ENCODE measurements at regions not wholly inside any gene's neighbourhood (a gene's known extent, or its start where the extent isn't known, plus 50 kb on each side); places are given as distances from the start of the nearest gene placed in this dataset.

DNA sequence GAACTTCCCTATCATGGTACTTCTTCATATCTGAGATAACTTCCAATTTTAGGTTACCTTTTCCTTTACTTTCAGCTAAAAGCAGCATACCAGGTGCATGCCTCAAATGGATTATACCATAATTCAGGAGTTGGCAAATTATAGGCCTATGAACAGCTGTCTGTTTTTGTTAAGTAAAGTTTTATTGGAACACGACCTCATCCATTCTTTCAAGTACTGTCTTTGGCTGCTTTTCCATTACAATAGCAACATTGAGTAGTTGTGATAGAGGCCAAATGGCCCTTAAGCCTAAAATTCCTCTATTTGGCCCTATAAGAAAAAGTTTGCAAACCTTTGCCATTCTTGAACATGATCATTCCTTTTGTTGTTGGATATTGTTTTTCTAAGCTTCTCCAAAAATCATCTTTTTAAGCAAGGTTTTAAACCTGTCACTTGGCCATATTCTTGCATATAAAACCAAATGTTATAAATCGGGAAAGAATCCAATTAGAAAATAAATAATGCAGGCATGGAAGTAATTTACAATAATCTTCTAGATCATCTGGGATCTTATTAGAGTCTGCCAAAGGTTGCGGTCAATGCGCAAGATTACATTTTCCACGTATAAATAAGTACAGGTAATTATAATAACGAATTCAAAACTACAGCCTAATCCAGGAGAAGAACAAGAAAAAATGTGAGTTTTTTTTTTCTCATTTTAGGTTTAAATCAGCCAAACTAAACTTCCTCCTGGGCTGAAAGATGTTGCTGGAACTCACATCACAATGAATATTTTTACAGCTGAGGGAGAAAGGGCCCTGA lies 226.5 kb upstream of the ANKRD55 start:
- TF ChIP-seq, protein P1, sequence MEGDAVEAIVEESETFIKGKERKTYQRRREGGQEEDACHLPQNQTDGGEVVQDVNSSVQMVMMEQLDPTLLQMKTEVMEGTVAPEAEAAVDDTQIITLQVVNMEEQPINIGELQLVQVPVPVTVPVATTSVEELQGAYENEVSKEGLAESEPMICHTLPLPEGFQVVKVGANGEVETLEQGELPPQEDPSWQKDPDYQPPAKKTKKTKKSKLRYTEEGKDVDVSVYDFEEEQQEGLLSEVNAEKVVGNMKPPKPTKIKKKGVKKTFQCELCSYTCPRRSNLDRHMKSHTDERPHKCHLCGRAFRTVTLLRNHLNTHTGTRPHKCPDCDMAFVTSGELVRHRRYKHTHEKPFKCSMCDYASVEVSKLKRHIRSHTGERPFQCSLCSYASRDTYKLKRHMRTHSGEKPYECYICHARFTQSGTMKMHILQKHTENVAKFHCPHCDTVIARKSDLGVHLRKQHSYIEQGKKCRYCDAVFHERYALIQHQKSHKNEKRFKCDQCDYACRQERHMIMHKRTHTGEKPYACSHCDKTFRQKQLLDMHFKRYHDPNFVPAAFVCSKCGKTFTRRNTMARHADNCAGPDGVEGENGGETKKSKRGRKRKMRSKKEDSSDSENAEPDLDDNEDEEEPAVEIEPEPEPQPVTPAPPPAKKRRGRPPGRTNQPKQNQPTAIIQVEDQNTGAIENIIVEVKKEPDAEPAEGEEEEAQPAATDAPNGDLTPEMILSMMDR (conservative IDR thresholded peaks at IDR 0.05): no peak
- Histone ChIP-seq H4K8ac (replicated peaks; ENCODE audit: insufficient read length, low read depth, low read length) (no peak overlapping the region), H3K18ac (ENCODE audit: insufficient read length, low read depth, low read length) (no peak overlapping the region), H3K9ac (ENCODE audit: extremely low read depth, insufficient read length, low read length) (no peak overlapping the region), H3K23ac (ENCODE audit: insufficient read length, low read depth, low read length) (no peak overlapping the region), H2BK15ac (ENCODE audit: low read depth, low read length) (no peak overlapping the region), H4K91ac (ENCODE audit: insufficient read length, low read depth, low read length) (no peak overlapping the region), H3K56ac (ENCODE audit: insufficient read length, low read depth, low read length) (no peak overlapping the region), H2BK20ac (ENCODE audit: low read depth, low read length, poor library complexity, severe bottlenecking) (no peak overlapping the region), H4K5ac (ENCODE audit: insufficient read length, low read depth, low read length) (no peak overlapping the region), H3K9me3 (ENCODE audit: control insufficient read depth, low read depth, low read length) (no peaks in the 10 kb centered on the region), H2BK120ac (ENCODE audit: low read depth, low read length, poor library complexity, severe bottlenecking) (no peak overlapping the region), H2AK5ac (ENCODE audit: insufficient read length, low read length) (no peak overlapping the region), H3T11ph (ENCODE audit: low read length) (no peak overlapping the region), H3K23me2 (ENCODE audit: insufficient read length, low read depth, low read length, poor library complexity, severe bottlenecking) (no peaks in the 10 kb centered on the region), H3K79me2 (ENCODE audit: insufficient read depth, low read length) (no peaks in the 10 kb centered on the region), H3K79me1 (ENCODE audit: insufficient read depth, low read depth, low read length, poor library complexity, severe bottlenecking) (no peaks in the 10 kb centered on the region), H2AFZ (ENCODE audit: low read length) (no peak overlapping the region), H3K27me3 (ENCODE audit: insufficient read depth, low read length) (no peaks in the 10 kb centered on the region), H3K4ac (ENCODE audit: low read depth, low read length) (no peak overlapping the region), H2BK5ac (ENCODE audit: insufficient read length, low read length) (no peak overlapping the region), H3K4me2 (ENCODE audit: insufficient read depth, insufficient read length, low read length) (no peak overlapping the region), H3K4me1 (ENCODE audit: insufficient read depth, low read length) (peaks cover 3% of the 10 kb centered on the region; the same call in 1 of the 2 replicates), H4K20me1 (ENCODE audit: control insufficient read depth, insufficient read depth, insufficient read length) (no peaks in the 10 kb centered on the region), H2BK12ac (ENCODE audit: insufficient read length, low read depth, low read length) (no peak overlapping the region), H3K14ac (ENCODE audit: insufficient read depth, low read length) (no peak overlapping the region), H3K27ac (ENCODE audit: insufficient read length, low read depth, low read length) (no peak overlapping the region)
- Mint-ChIP-seq H3K27ac (no peak overlapping the region), H3K4me3 (no peak overlapping the region), H3K27me3 (ENCODE audit: low read depth) (peaks cover 2% of the 10 kb centered on the region), H3K36me3 (ENCODE audit: insufficient read depth in 1 of 3, low read depth in 3 of 3) (no peaks in the 10 kb centered on the region), H3K4me1 (peaks cover 35 to 37% of the 10 kb centered on the region in 2 experiments), H3K9me3 (no peaks in the 10 kb centered on the region)
- no CpG with 5 or more reads among the region's 6 CpGs for WGBS (ENCODE audit: extremely low coverage, insufficient read length, low lambda C conversion rate)
- no peak for DNase-seq

Data from H9 (cell line).